ENCODE measurements at regions not wholly inside any gene's neighbourhood (a gene's known extent, or its start where the extent isn't known, plus 50 kb on each side); places are given as distances from the start of the nearest gene placed in this dataset.
"Not testable (repeated sequence)": the region's sequence is repeated elsewhere in the genome, so short reads cannot be mapped to it uniquely, and the experiment has no call there.

GRCh38 chr2:36170805-36171204 is 184.8 kb upstream of the CRIM1 start:
- Histone ChIP-seq H3K27ac (no peak overlapping the region), H3K4me1 (no peaks in the 10 kb centered on the region), H3K4me3 (no peak overlapping the region), H3K27me3 (no peaks in the 10 kb centered on the region), H3K9me3 (no peaks in the 10 kb centered on the region), H3K36me3 (no peaks in the 10 kb centered on the region)
- intact Hi-C loops (cut with DNase I; ENCODE audit: low total_unique reads), result no loop called here
- no peak for TF ChIP-seq CTCF (IDR thresholded peaks at IDR 0.05)
- DNase-seq, result no peak

GRCh38 chr2:36169843-36170242 is 185.7 kb upstream of the CRIM1 start:
- no peaks in the 10 kb centered on the region for H3K36me3 ChIP-seq
- no peaks in the 10 kb centered on the region for H3K4me1 ChIP-seq
- no peak for TF ChIP-seq POLR2A (IDR thresholded peaks at IDR 0.05)
- TF ChIP-seq CTCF (IDR thresholded peaks at IDR 0.05), result no peak
- no peaks in the 10 kb centered on the region for H3K9me3 ChIP-seq
- H3K4me3 ChIP-seq, result no peak overlapping the region
- intact Hi-C loops (cut with DNase I; ENCODE audit: low total_unique reads), result no loop called here
- H3K27ac ChIP-seq, result no peak overlapping the region
- no peaks in the 10 kb centered on the region for H3K27me3 ChIP-seq
- no peak for DNase-seq

GRCh38 chr2:36168115-36168514 is 187.5 kb upstream of the CRIM1 start:
- intact Hi-C loops (cut with DNase I; ENCODE audit: low total_unique reads), result no loop called here

GRCh38 chr2:36165132-36165531 is 190.4 kb upstream of the CRIM1 start:
- Histone ChIP-seq H3K27me3 (no peaks in the 10 kb centered on the region), H3K36me3 (no peaks in the 10 kb centered on the region), H3K27ac (no peak overlapping the region), H3K9me3 (no peaks in the 10 kb centered on the region), H3K4me1 (no peaks in the 10 kb centered on the region), H3K4me3 (no peak overlapping the region)
- no peak for TF ChIP-seq CTCF (IDR thresholded peaks at IDR 0.05)
- no peak for TF ChIP-seq POLR2A (IDR thresholded peaks at IDR 0.05)
- no peak for DNase-seq
- intact Hi-C loops (cut with DNase I; ENCODE audit: low total_unique reads), result no loop called here

More at GRCh38 chr2:36168115-36168514, 187.5 kb upstream of the CRIM1 start:
- Histone ChIP-seq H3K4me3 (no peak overlapping the region), H3K27me3 (no peaks in the 10 kb centered on the region), H3K27ac (no peak overlapping the region), H3K4me1 (no peaks in the 10 kb centered on the region), H3K9me3 (no peaks in the 10 kb centered on the region), H3K36me3 (no peaks in the 10 kb centered on the region)
- TF ChIP-seq CTCF (IDR thresholded peaks at IDR 0.05) (no peak), POLR2A (IDR thresholded peaks at IDR 0.05) (no peak)
- no peak for DNase-seq

- no peak overlapping the region for H3K4me3 ChIP-seq
- no peaks in the 10 kb centered on the region for H3K4me1 ChIP-seq
- H3K9me3 ChIP-seq, result no peaks in the 10 kb centered on the region
- DNase-seq, result no peak
- H3K27ac ChIP-seq, result no peak overlapping the region
- H3K27me3 ChIP-seq, result no peaks in the 10 kb centered on the region
- no peaks in the 10 kb centered on the region for H3K36me3 ChIP-seq
- intact Hi-C loops (cut with DNase I; ENCODE audit: low total_unique reads), result no loop called here
- TF ChIP-seq POLR2A (IDR thresholded peaks at IDR 0.05), result no peak
- no peak for TF ChIP-seq CTCF (IDR thresholded peaks at IDR 0.05)
These were observed 191.9 kb upstream of the CRIM1 start for GRCh38 chr2:36163520-36164254.

GRCh38 chr2:36157093-36157492 is 198.5 kb upstream of the CRIM1 start:
- H3K4me1 ChIP-seq; H3K4me3 ChIP-seq; H3K27ac ChIP-seq; intact Hi-C loops (cut with DNase I; ENCODE audit: low total_unique reads); H3K36me3 ChIP-seq; H3K27me3 ChIP-seq; H3K9me3 ChIP-seq; DNase-seq: not testable (repeated sequence)

Data from uterus (tissue), 3 donors.